Ovary (tissue), 7 donors: ENCODE measurements at regions not wholly inside any gene's neighbourhood (a gene's known extent, or its start where the extent isn't known, plus 50 kb on each side); places are given as distances from the start of the nearest gene placed in this dataset.
A peak's percentile ranks its signal among the peaks of the same experiment; 100 is the strongest.

Experiments
- DNase-seq, 5 donors: peaks; one replicate each; pipeline ENCODE4 v3.0.0-alpha.2; 2019 to 2020
- H3K27ac ChIP-seq, 2 donors: fragments of 200-600 bp; one replicate each; pipeline versions ENCODE4 v1.5.1 to v1.8.0; 2019 to 2022
- H3K27me3 ChIP-seq: fragments of 200-600 bp; one replicate; pipeline ENCODE4 v1.8.0; 2022
- H3K36me3 ChIP-seq: fragments of 200-600 bp; sonication (generic); one replicate; pipeline ENCODE4 v1.5.1; 2019
- H3K4me1 ChIP-seq: one replicate; pipeline ENCODE4 v1.8.1; 2013; ENCODE audit warnings: mild to moderate bottlenecking, moderate library complexity; ENCODE audit not compliant: insufficient read depth
- H3K4me3 ChIP-seq: fragments of 200-600 bp; sonication (generic); one replicate; pipeline ENCODE4 v1.5.1; 2017
- H3K9me3 ChIP-seq, 2 donors: fragments of 200-600 bp in 1 of 2; sonication (generic) in 1 of 2; one replicate each; pipeline versions ENCODE4 v1.5.1 to v1.8.1; 2013 to 2019; ENCODE audit warnings: mild to moderate bottlenecking in 1 of 2, moderate library complexity in 1 of 2
- EP300 ChIP-seq: sonication (generic); formaldehyde crosslinking; IDR thresholded peaks from one replicate; pipeline ENCODE4 v1.6.1; 2017; ENCODE audit warnings: antibody characterized with exemption
- POLR2A ChIP-seq: fragments of 450-650 bp; IDR thresholded peaks from one replicate; pipeline ENCODE4 v1.6.1; 2017; ENCODE audit warnings: antibody characterized with exemption, mild to moderate bottlenecking, moderate library complexity
- WGBS, 3 donors: extraction: QIAGEN DNeasy Blood & Tissue Kit in 1 of 3; methylation state at CpG; one replicate each; pipeline versions ENCODE4 v1.1.5 to v1.1.7; 2013 to 2017; 5-methylcytosine and 5-hydroxymethylcytosine counted together
- intact Hi-C, 4 donors: fragments of 100-400 bp; cut with DNase I; formaldehyde crosslinking; loops; one replicate each; pipeline versions ENCODE4 v1.11.0 to v1.15.1; 2022 to 2023
- TF ChIP-seq, protein P1 (sequence below), 3 donors: fragments of 450-650 bp in 2 of 3; fragments of 200-600 bp in 1 of 3; IDR thresholded peaks; one replicate each; pipeline versions ENCODE4 v1.5.1 to v1.8.0; 2016 to 2022; ENCODE audit warnings: antibody characterized with exemption in 3 of 3, mild to moderate bottlenecking in 1 of 3
- donor health status: DM: no; HTN: no; CAD: no; lungs with moderate emphysema.
- donor health status: DM: no; HTN: no; CAD: no.
- donor health status: Bipolar disorder and iron deficiency.
- donor health status: DM: no; HTN: no; CAD: no.
- donor health status: DM: yes; HTN: yes; CAD: no.

DNA sequence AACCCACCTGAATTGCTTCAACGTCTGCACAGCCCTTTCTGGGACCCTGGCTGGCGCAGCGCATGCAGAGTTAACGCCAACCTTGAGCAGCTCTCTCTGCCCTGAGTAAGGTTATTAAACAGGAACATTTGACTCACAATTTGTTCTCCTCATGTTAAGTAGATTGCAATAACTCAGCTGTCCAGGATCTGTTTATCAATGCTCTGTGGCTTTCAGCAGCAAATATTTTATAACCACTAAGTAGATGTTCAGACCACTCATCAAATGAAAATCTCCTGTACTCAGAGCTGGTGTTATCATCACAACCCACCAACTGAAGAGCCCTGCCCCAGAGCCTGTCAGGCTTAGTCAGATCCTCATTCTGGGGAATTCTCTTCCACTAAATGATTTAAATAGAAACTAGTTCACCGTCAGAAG, 403.0 kb downstream of the ZNF608 start:
- intact Hi-C loops, result no loop called here
- Histone ChIP-seq H3K4me3 (no peak overlapping the region), H3K27me3 (no peaks in the 10 kb centered on the region), H3K36me3 (no peaks in the 10 kb centered on the region), H3K9me3 (no peaks in the 10 kb centered on the region), H3K27ac (no peak overlapping the region), H3K4me1 (no peaks in the 10 kb centered on the region)
- WGBS, 3 donors, result 54 to 59% (median 55%) methylated on average over 5 of the region's 5 CpGs
- peak in 1 of 5 donors; percentile 8 for DNase-seq
- TF ChIP-seq POLR2A (no peak), EP300 (no peak)
- TF ChIP-seq, protein P1, sequence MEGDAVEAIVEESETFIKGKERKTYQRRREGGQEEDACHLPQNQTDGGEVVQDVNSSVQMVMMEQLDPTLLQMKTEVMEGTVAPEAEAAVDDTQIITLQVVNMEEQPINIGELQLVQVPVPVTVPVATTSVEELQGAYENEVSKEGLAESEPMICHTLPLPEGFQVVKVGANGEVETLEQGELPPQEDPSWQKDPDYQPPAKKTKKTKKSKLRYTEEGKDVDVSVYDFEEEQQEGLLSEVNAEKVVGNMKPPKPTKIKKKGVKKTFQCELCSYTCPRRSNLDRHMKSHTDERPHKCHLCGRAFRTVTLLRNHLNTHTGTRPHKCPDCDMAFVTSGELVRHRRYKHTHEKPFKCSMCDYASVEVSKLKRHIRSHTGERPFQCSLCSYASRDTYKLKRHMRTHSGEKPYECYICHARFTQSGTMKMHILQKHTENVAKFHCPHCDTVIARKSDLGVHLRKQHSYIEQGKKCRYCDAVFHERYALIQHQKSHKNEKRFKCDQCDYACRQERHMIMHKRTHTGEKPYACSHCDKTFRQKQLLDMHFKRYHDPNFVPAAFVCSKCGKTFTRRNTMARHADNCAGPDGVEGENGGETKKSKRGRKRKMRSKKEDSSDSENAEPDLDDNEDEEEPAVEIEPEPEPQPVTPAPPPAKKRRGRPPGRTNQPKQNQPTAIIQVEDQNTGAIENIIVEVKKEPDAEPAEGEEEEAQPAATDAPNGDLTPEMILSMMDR (IDR thresholded peaks at IDR 0.05), result no peak

DNA sequence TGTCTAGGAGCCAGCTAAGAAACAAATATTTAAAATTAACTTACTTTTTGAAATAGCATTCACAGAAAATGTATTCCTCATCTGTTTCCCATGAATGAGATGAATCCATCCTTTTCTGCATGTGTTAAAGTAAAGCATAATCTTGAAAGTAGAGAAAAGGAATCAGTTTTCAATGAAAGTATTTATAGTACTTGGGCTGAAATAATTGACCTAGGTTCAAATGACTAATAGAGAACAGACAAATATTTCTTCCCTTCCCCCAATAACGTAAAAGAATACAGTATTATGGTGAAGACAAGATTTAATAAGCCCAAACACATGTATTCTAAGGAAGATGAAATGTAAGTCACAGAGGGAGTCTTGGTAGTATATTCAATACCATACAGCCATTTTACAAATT, 403.5 kb downstream of the ZNF608 start:
- no peaks in the 10 kb centered on the region for H3K9me3 ChIP-seq
- no peak overlapping the region for H3K27ac ChIP-seq
- H3K27me3 ChIP-seq, result no peaks in the 10 kb centered on the region
- no peak overlapping the region for H3K4me3 ChIP-seq
- intact Hi-C loops, result no loop called here
- no peaks in the 10 kb centered on the region for H3K36me3 ChIP-seq
- no peaks in the 10 kb centered on the region for H3K4me1 ChIP-seq
- 17 to 36% (median 25%) methylated on average over 1 of the region's 1 CpG for WGBS, 3 donors
- no peak for DNase-seq
- TF ChIP-seq POLR2A, result no peak
- TF ChIP-seq, protein P1 (IDR thresholded peaks at IDR 0.05), result no peak
- no peak for TF ChIP-seq EP300

DNA sequence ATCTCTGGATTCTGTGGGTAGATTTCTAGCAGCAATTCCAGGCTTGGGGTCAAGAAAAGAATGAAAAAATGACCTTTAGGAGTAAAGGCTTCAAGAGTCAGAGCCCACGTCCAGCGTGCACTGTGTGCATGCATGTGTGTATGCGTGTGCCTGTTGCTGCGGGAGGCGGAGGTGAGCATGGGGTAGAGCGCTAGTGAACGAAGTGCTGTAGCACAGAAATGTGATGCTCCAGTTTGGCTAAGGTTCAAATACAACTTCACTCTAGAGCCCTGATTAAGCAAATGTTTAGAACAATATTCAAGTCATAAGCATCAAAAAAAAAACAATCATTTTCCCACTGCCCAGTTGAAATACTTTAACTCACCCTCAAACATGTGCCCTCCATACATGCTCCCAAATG, 403.9 kb downstream of the ZNF608 start:
- intact Hi-C loops, result no loop called here
- DNase-seq, result peak in 3 of 5 donors; percentile 25 to 52 (median 31)
- no peak overlapping the region for H3K27ac ChIP-seq
- no peaks in the 10 kb centered on the region for H3K9me3 ChIP-seq
- no peaks in the 10 kb centered on the region for H3K36me3 ChIP-seq
- H3K27me3 ChIP-seq, result no peaks in the 10 kb centered on the region
- no peak overlapping the region for H3K4me3 ChIP-seq
- WGBS, 3 donors, result 20 to 31% (median 31%) methylated on average over 7 of the region's 7 CpGs
- TF ChIP-seq, protein P1 (IDR thresholded peaks at IDR 0.05), result no peak
- TF ChIP-seq POLR2A (no peak), EP300 (no peak)
- H3K4me1 ChIP-seq, result no peaks in the 10 kb centered on the region

DNA sequence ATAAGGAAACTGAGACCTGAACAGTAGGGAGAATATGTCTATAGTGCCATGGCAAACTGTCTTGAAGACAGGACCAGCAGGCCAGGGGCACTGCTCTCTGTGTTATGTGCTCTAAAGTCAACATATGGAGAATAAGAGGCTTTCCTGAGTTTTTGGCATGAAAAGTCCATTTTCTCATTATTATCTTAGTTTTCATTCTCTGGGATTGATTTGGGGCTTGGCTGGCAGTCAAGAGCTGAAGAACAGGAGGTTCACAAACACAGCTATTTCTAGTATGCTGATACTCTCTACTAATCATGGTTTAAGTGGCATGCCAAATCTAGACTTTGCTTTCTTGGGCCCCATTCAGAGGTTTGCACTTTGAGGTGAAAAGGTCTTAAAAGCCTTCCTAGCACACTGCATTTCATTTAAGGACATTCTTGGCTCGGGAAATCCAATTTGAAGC, 404.4 kb downstream of the ZNF608 start:
- DNase-seq, result peak; percentile 36 to 66 (median 58)
- Histone ChIP-seq H3K4me1 (no peaks in the 10 kb centered on the region), H3K36me3 (no peaks in the 10 kb centered on the region), H3K27me3 (no peaks in the 10 kb centered on the region), H3K9me3 (no peaks in the 10 kb centered on the region), H3K27ac (no peak overlapping the region), H3K4me3 (no peak overlapping the region)
- 0 to 5% (median 0%) methylated on average over 1 of the region's 1 CpG for WGBS, 3 donors
- intact Hi-C loops, result no loop called here
- TF ChIP-seq POLR2A (no peak), EP300 (no peak)
- TF ChIP-seq, protein P1 (IDR thresholded peaks at IDR 0.05), result no peak
